ENCODE measurements at regions not wholly inside any gene's neighbourhood (a gene's known extent, or its start where the extent isn't known, plus 50 kb on each side); places are given as distances from the start of the nearest gene placed in this dataset.

- Histone ChIP-seq H3K27me3 (ENCODE audit: control insufficient read depth in 1 of 2, insufficient read depth in 2 of 2, low read length in 2 of 2) (peaks cover 0 to 5% of the 10 kb centered on the region in 2 experiments; a peak in 1 of 5 replicates), H3K4me3 (replicated peaks in 1 of 3; ENCODE audit: insufficient read depth in 1 of 3, low read depth in 2 of 3, low read length in 3 of 3) (no peak overlapping the region), H3K9me3 (ENCODE audit: low read length) (no peaks in the 10 kb centered on the region), H3K79me2 (ENCODE audit: insufficient read depth, low read length) (no peaks in the 10 kb centered on the region), H3K27ac (ENCODE audit: extremely low read length, insufficient read depth, low read length) (no peak overlapping the region), H3K9ac (ENCODE audit: insufficient read depth, low read depth, low read length) (no peak overlapping the region), H3K4me2 (ENCODE audit: low read depth, low read length) (no peak overlapping the region), H3K36me3 (replicated peaks in 1 of 2; ENCODE audit: control insufficient read depth in 1 of 2, insufficient read depth in 2 of 2, low read length in 2 of 2) (no peaks in the 10 kb centered on the region), H4K20me1 (ENCODE audit: insufficient read depth, low read length) (no peaks in the 10 kb centered on the region), H3K4me1 (ENCODE audit: insufficient read depth, low read length) (no peaks in the 10 kb centered on the region), H2AFZ (ENCODE audit: low read length) (no peak overlapping the region)
- intact Hi-C loops (cut with micrococcal nuclease; ENCODE audit: unreplicated experiment): no loop called here
- no peak for TF ChIP-seq SCMH1 (CRISPR knock-in tag; IDR thresholded peaks at IDR 0.05; ENCODE audit: borderline replicate concordance)
- TF ChIP-seq ZNF746 (CRISPR knock-in tag; IDR thresholded peaks at IDR 0.05): no peak
- no peak for TF ChIP-seq ZNF776 (CRISPR knock-in tag; IDR thresholded peaks at IDR 0.05)
- no peak for TF ChIP-seq ZNF230 (CRISPR knock-in tag; IDR thresholded peaks at IDR 0.05)
- TF ChIP-seq SKIL (CRISPR knock-in tag; IDR thresholded peaks at IDR 0.05; ENCODE audit: borderline replicate concordance): no peak
- TF ChIP-seq BCL6 (CRISPR knock-in tag; IDR thresholded peaks at IDR 0.05): no peak
- TF ChIP-seq SMYD3 (CRISPR knock-in tag; IDR thresholded peaks at IDR 0.05): no peak
- TF ChIP-seq MAFG (CRISPR knock-in tag; IDR thresholded peaks at IDR 0.05): no peak
- no peak for TF ChIP-seq DZIP1 (CRISPR knock-in tag; IDR thresholded peaks at IDR 0.05)
- TF ChIP-seq HNRNPL (IDR thresholded peaks at IDR 0.05; ENCODE audit: low read depth, low read length): no peak
- TF ChIP-seq ZNF619 (CRISPR knock-in tag; IDR thresholded peaks at IDR 0.05): no peak
- no peak for TF ChIP-seq KLF13 (CRISPR knock-in tag; IDR thresholded peaks at IDR 0.05)
- TF ChIP-seq ZNF816 (CRISPR knock-in tag; IDR thresholded peaks at IDR 0.05; ENCODE audit: borderline replicate concordance): no peak
- BruUV-seq (replicated peaks): no TSS peak
- ChIA-PET CTCF (ENCODE audit: low intra/inter-chr PET ratio, low total read pairs) (no interaction called here), POLR2A (no interaction called here)
- in situ Hi-C loops (cut with HindIII; ENCODE audit: extremely low pct_ligation_motif_present, low pct_unique_long_range_greater_than_20kb): no loop called here
- ATAC-seq: no peak
- 53% methylated on average over 16 of the region's 16 CpGs for WGBS (ENCODE audit: low lambda C conversion rate)
- no peak for DNase-seq (ENCODE audit: low spot score)
- no peak for FAIRE-seq
Measured at GRCh38 chr15:45743426-45744235, 108.8 kb downstream of the SQOR start.
